ENCODE measurements at regions not wholly inside any gene's neighbourhood (a gene's known extent, or its start where the extent isn't known, plus 50 kb on each side); places are given as distances from the start of the nearest gene placed in this dataset.

- TF ChIP-seq CTCF (IDR thresholded peaks at IDR 0.05) (no peak), POLR2AphosphoS5 (IDR thresholded peaks at IDR 0.05; ENCODE audit: insufficient read depth in 1 of 2, low read depth in 1 of 2) (no peak), POLR2A (IDR thresholded peaks at IDR 0.05) (no peak)
Measured at GRCh38 chr17:77851921-77852320, 106.6 kb upstream of the TNRC6C start.

Measured in vagina (tissue), 2 donors.